Naive thymus-derived CD4-positive, alpha-beta T cell (primary cell): ENCODE measurements at regions not wholly inside any gene's neighbourhood (a gene's known extent, or its start where the extent isn't known, plus 50 kb on each side); places are given as distances from the start of the nearest gene placed in this dataset.
A peak's percentile ranks its signal among the peaks of the same experiment; 100 is the strongest.

ENCODE experiments used
- ATAC-seq: fragments of 150-1000 bp; cut with Tn5 transposase; 2 replicates; pipeline ENCODE4 v1.10.0; 2021; ENCODE audit warnings: mild to moderate bottlenecking, moderate library complexity
- CTCF ChIA-PET: fragments of 350-600 bp; sonication (Branson Sonifier 250); formaldehyde crosslinking; loops from one replicate; lab custom pipeline; 2021; ENCODE audit warnings: antibody characterized with exemption; lab: Charles Lee
- POLR2A ChIA-PET: fragments of 350-600 bp; sonication (Branson Sonifier 250); formaldehyde crosslinking; loops from one replicate; lab custom pipeline; 2021; ENCODE audit warnings: antibody characterized with exemption, inconsistent platforms; lab: Charles Lee
- DNase-seq, 9 donors: peaks; one replicate each; pipeline versions ENCODE4 v3.0.0 to v3.0.0-alpha.2; 2020 to 2022; ENCODE audit warnings: mixed read lengths in 1 of 9
- H3K27ac ChIP-seq: one replicate; pipeline ENCODE4 v1.7.0; 2013; ENCODE audit warnings: mild to moderate bottlenecking, low read depth, low read length, moderate library complexity
- H3K27me3 ChIP-seq, 2 donors: one replicate each; pipeline ENCODE4 v1.7.0; 2013; ENCODE audit warnings: low read length in 2 of 2, mild to moderate bottlenecking in 2 of 2, moderate library complexity in 2 of 2; ENCODE audit not compliant: control insufficient read depth in 2 of 2, insufficient read depth in 2 of 2
- H3K36me3 ChIP-seq, 3 experiments: 1 replicate in 2 of 3; 2 replicates in 1 of 3; pipeline ENCODE4 v1.7.0; 2013; ENCODE audit warnings: low read length in 3 of 3, mild to moderate bottlenecking in 3 of 3, moderate library complexity in 1 of 3; ENCODE audit not compliant: insufficient read depth in 3 of 3, control insufficient read depth in 2 of 3
- H3K4me1 ChIP-seq, 2 donors: one replicate each; pipeline ENCODE4 v1.7.0; 2013; ENCODE audit warnings: low read length in 2 of 2, mild to moderate bottlenecking in 2 of 2, moderate library complexity in 1 of 2; ENCODE audit not compliant: control insufficient read depth in 2 of 2, insufficient read depth in 2 of 2
- H3K4me3 ChIP-seq: 2 replicates; pipeline ENCODE4 v1.7.0; 2013; ENCODE audit warnings: mild to moderate bottlenecking, low read length
- H3K9me3 ChIP-seq, 3 experiments: 1 replicate in 2 of 3; 2 replicates in 1 of 3; pipeline ENCODE4 v1.7.0; 2013; ENCODE audit warnings: low read length in 3 of 3; ENCODE audit not compliant: control insufficient read depth in 2 of 3
- H3K27ac Mint-ChIP-seq, 9 donors: one replicate each; pipeline ENCODE4 v1.8.0; 2020 to 2022; ENCODE audit warnings: mixed read lengths in 9 of 9, mild to moderate bottlenecking in 8 of 9, moderate library complexity in 5 of 9, inconsistent platforms in 2 of 9
- H3K27me3 Mint-ChIP-seq, 5 donors: one replicate each; pipeline ENCODE4 v1.8.0; 2021 to 2022; ENCODE audit warnings: mixed read lengths in 5 of 5, mild to moderate bottlenecking in 1 of 5
- H3K36me3 Mint-ChIP-seq, 5 donors: one replicate each; pipeline ENCODE4 v1.8.0; 2020 to 2022; ENCODE audit warnings: mixed read lengths in 5 of 5, mild to moderate bottlenecking in 3 of 5, inconsistent platforms in 1 of 5
- H3K4me1 Mint-ChIP-seq, 7 donors: one replicate each; pipeline ENCODE4 v1.8.0; 2020 to 2022; ENCODE audit warnings: mixed read lengths in 7 of 7, mild to moderate bottlenecking in 3 of 7, inconsistent platforms in 1 of 7
- H3K4me3 Mint-ChIP-seq, 10 donors: one replicate each; pipeline ENCODE4 v1.8.0; 2020 to 2022; ENCODE audit warnings: mild to moderate bottlenecking in 10 of 10, mixed read lengths in 10 of 10, moderate library complexity in 6 of 10, inconsistent platforms in 2 of 10
- H3K9me3 Mint-ChIP-seq, 11 donors: one replicate each; pipeline ENCODE4 v1.8.0; 2020 to 2022; ENCODE audit warnings: mixed read lengths in 11 of 11, mild to moderate bottlenecking in 4 of 11, inconsistent platforms in 1 of 11, moderate library complexity in 1 of 11
- intact Hi-C, 2 donors: fragments of 100-400 bp; cut with micrococcal nuclease; formaldehyde crosslinking; loops; one replicate each; pipeline ENCODE4 v1.15.1; 2023

- Mint-ChIP-seq H3K4me1 (no peaks in the 10 kb centered on the region), H3K27ac (no peak overlapping the region), H3K36me3 (no peaks in the 10 kb centered on the region), H3K4me3 (no peak overlapping the region), H3K9me3 (peaks cover 0 to 2% (median 0%) of the 10 kb centered on the region in 11 donors), H3K27me3 (peaks cover 5 to 24% (median 11%) of the 10 kb centered on the region in 5 donors)
- no peaks in the 10 kb centered on the region for H3K4me1 ChIP-seq
- no peaks in the 10 kb centered on the region for H3K9me3 ChIP-seq
- H3K4me3 ChIP-seq: no peak overlapping the region
- DNase-seq: no peak
- no peak for ATAC-seq
- POLR2A ChIA-PET: no interaction called here
- CTCF ChIA-PET: no interaction called here
- H3K27ac ChIP-seq: no peak overlapping the region
- intact Hi-C loops: no loop called here
- H3K27me3 ChIP-seq: no peaks in the 10 kb centered on the region
- H3K36me3 ChIP-seq: no peaks in the 10 kb centered on the region
Measured at GRCh38 chr13:91151921-91152320, 195.6 kb upstream of the MIR17HG start.

- Mint-ChIP-seq H3K4me1 (no peaks in the 10 kb centered on the region), H3K9me3 (peaks cover 0 to 2% (median 0%) of the 10 kb centered on the region in 11 donors), H3K36me3 (no peaks in the 10 kb centered on the region), H3K27me3 (peaks cover 8 to 33% (median 11%) of the 10 kb centered on the region in 5 donors), H3K27ac (no peak overlapping the region), H3K4me3 (no peak overlapping the region)
- H3K27me3 ChIP-seq: no peaks in the 10 kb centered on the region
- CTCF ChIA-PET: no interaction called here
- H3K27ac ChIP-seq: no peak overlapping the region
- no peaks in the 10 kb centered on the region for H3K36me3 ChIP-seq
- H3K4me3 ChIP-seq: no peak overlapping the region
- H3K9me3 ChIP-seq: no peaks in the 10 kb centered on the region
- no peaks in the 10 kb centered on the region for H3K4me1 ChIP-seq
- DNase-seq (no peak), ATAC-seq (no peak)
- POLR2A ChIA-PET: no interaction called here
- intact Hi-C loops: no loop called here
Measured at GRCh38 chr13:91153372-91153771, 194.1 kb upstream of the MIR17HG start.

DNA sequence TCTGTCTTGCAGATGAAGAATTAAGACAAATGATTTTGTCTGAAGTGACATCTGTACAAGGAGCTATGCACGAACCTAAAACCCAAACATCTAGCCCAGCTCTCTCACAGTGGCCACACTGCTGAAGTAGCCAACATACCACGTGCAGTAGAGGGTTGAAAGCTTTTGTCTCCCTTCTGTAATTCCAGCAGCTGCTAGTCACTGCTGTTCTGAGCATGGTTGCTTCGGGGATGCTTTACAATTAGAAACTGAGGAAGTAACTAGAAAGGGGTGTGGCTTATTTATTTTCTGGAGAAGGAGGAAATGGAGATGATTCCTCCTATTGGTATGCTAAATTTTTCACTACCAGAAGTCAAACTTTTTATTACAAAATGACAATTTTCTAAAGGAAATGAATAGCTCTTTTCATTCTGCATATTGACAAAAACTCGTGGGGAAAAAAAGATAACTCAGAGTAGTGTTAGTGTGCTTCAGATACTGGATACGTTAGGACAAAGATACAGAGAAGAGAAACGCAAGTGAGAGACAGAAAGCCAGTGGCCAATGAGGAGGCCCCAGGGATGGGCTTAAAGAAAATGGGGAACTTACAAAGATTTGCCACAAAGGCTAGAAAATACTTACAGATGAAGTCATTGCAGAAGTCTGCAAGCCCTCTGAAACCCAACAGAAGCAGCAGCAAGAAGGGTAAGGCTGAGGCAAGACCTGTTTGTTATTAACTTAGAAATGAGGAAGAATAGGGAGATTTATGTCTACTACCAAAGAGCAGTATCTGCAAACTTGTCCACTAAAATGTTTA lies 192.7 kb upstream of the MIR17HG start:
- Mint-ChIP-seq H3K9me3 (peaks cover 0 to 8% (median 0%) of the 10 kb centered on the region in 11 donors), H3K27me3 (peaks cover 22 to 40% (median 25%) of the 10 kb centered on the region in 5 donors), H3K27ac (no peak overlapping the region), H3K36me3 (no peaks in the 10 kb centered on the region), H3K4me1 (no peaks in the 10 kb centered on the region), H3K4me3 (no peak overlapping the region)
- peak; percentile 89 for ATAC-seq
- POLR2A ChIA-PET: no interaction called here
- CTCF ChIA-PET: no interaction called here
- Histone ChIP-seq H3K4me1 (no peaks in the 10 kb centered on the region), H3K36me3 (no peaks in the 10 kb centered on the region), H3K9me3 (no peaks in the 10 kb centered on the region), H3K27ac (no peak overlapping the region), H3K4me3 (no peak overlapping the region), H3K27me3 (no peaks in the 10 kb centered on the region)
- intact Hi-C loops: no loop called here
- no peak for DNase-seq

GRCh38 chr13:91155512-91156114 lies 191.9 kb upstream of the MIR17HG start:
- Histone ChIP-seq H3K36me3 (no peaks in the 10 kb centered on the region), H3K9me3 (peaks cover 0 to 3% (median 0%) of the 10 kb centered on the region in 3 experiments), H3K4me3 (no peak overlapping the region), H3K4me1 (no peaks in the 10 kb centered on the region), H3K27me3 (no peaks in the 10 kb centered on the region), H3K27ac (no peak overlapping the region)
- H3K27ac Mint-ChIP-seq: no peak overlapping the region
- ChIA-PET POLR2A (no interaction called here), CTCF (no interaction called here)
- ATAC-seq: no peak
- DNase-seq: no peak
- peaks cover 0 to 8% (median 0%) of the 10 kb centered on the region in 11 donors for H3K9me3 Mint-ChIP-seq
- H3K4me1 Mint-ChIP-seq: no peaks in the 10 kb centered on the region
- H3K36me3 Mint-ChIP-seq: no peaks in the 10 kb centered on the region
- peaks cover 22 to 43% (median 28%) of the 10 kb centered on the region in 5 donors for H3K27me3 Mint-ChIP-seq
- intact Hi-C loops: no loop called here
- no peak overlapping the region for H3K4me3 Mint-ChIP-seq

DNA sequence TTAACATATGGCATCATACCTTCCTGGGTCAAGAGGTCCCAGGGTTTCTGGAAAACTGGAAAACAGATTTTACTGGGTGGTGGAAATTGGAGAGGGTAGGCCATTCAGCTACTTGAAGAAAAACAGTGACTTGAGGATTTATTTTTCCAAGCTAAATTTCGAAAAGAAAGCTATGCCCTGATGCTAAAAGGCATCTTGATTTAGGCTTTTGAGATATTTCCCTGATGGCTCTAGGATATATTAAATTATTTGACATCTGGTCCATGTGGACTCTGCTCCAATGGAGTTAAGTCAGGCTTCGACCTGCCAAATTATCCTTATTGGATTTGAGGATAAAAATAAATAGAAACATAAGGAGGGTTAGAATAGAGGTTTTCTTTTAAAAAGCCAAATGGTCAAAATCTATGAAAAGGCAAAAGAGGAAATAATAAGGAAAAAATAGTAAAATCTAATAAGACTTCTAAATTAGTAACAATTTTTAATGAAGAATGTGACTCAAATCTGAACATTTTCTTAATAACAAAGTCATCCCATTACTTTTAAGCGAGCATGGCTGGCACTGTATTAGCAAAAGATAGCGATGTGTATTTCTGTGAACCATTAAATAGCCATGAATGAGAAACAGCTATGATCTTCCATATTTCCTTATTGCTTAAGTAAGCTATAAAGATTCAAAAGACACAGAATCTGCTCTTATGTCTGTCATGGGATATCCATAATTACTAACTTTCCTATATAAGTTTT lies 190.0 kb upstream of the MIR17HG start:
- intact Hi-C loops: no loop called here
- Histone ChIP-seq H3K9me3 (peaks cover 0 to 3% (median 0%) of the 10 kb centered on the region in 3 experiments), H3K4me1 (no peaks in the 10 kb centered on the region), H3K36me3 (no peaks in the 10 kb centered on the region), H3K4me3 (no peak overlapping the region), H3K27ac (no peak overlapping the region), H3K27me3 (no peaks in the 10 kb centered on the region)
- ChIA-PET POLR2A (no interaction called here), CTCF (no interaction called here)
- Mint-ChIP-seq H3K27me3 (peaks cover 19 to 51% (median 31%) of the 10 kb centered on the region in 5 donors), H3K36me3 (no peaks in the 10 kb centered on the region), H3K4me1 (no peaks in the 10 kb centered on the region), H3K9me3 (peaks cover 0 to 8% (median 0%) of the 10 kb centered on the region in 11 donors), H3K27ac (no peak overlapping the region), H3K4me3 (no peak overlapping the region)
- DNase-seq (no peak), ATAC-seq (no peak)

DNA sequence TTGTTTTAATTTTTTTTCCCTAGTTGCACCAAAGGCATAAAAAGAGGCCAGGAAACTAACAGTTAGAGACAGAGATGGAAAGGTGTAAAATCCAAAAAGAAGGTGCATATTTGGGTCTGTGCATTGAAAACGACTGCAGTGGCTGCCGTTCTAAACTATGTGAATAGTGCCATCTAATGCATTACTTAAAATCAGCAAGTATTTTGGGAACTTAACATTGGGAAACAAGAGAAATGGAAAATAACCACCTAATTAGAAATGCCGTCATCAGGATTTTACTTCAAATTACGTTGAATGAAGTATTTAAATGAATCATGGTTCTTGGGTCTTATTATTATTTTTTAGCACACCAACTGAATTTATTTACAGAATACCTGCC lies 189.5 kb upstream of the MIR17HG start:
- H3K27ac ChIP-seq: no peak overlapping the region
- DNase-seq (no peak), ATAC-seq (no peak)
- H3K36me3 ChIP-seq: no peaks in the 10 kb centered on the region
- H3K27me3 ChIP-seq: no peaks in the 10 kb centered on the region
- CTCF ChIA-PET: no interaction called here
- H3K27me3 Mint-ChIP-seq: peaks cover 18 to 48% (median 28%) of the 10 kb centered on the region in 5 donors
- H3K27ac Mint-ChIP-seq: no peak overlapping the region
- H3K9me3 ChIP-seq: peaks cover 0 to 3% (median 0%) of the 10 kb centered on the region in 3 experiments
- POLR2A ChIA-PET: no interaction called here
- no peak overlapping the region for H3K4me3 Mint-ChIP-seq
- intact Hi-C loops: no loop called here
- no peaks in the 10 kb centered on the region for H3K4me1 Mint-ChIP-seq
- no peak overlapping the region for H3K4me3 ChIP-seq
- H3K36me3 Mint-ChIP-seq: no peaks in the 10 kb centered on the region
- H3K4me1 ChIP-seq: no peaks in the 10 kb centered on the region
- peaks cover 0 to 8% (median 0%) of the 10 kb centered on the region in 11 donors for H3K9me3 Mint-ChIP-seq
